Neural progenitor cell (in vitro differentiated cells): ENCODE measurements at regions not wholly inside any gene's neighbourhood (a gene's known extent, or its start where the extent isn't known, plus 50 kb on each side); places are given as distances from the start of the nearest gene placed in this dataset.

Experiments used
- DNase-seq: peaks from one replicate; pipeline ENCODE4 v3.0.0-alpha.2; 2016; ENCODE audit warnings: low spot score
- H2AFZ ChIP-seq: fragments of 200-600 bp; sonication (generic); replicated peaks from 2 replicates; pipeline ENCODE4 v1.6.1; 2016; ENCODE audit warnings: antibody characterized with exemption
- H3F3A ChIP-seq: fragments of 200-600 bp; sonication (generic); 2 replicates; pipeline ENCODE4 v1.6.1; 2016; ENCODE audit warnings: antibody characterized with exemption, low read depth
- H3K27ac ChIP-seq: fragments of 200-600 bp; sonication (generic); 2 replicates; pipeline ENCODE4 v1.5.1; 2016; ENCODE audit warnings: mild to moderate bottlenecking
- H3K27me3 ChIP-seq: fragments of 200-600 bp; sonication (generic); 2 replicates; pipeline ENCODE4 v1.6.1; 2016; ENCODE audit warnings: mild to moderate bottlenecking, moderate library complexity
- H3K36me3 ChIP-seq: fragments of 200-600 bp; sonication (generic); 2 replicates; pipeline ENCODE4 v1.5.1; 2016
- H3K4me1 ChIP-seq: fragments of 200-600 bp; sonication (generic); 2 replicates; pipeline ENCODE4 v1.6.1; 2016; ENCODE audit warnings: mixed run types
- H3K4me2 ChIP-seq: fragments of 200-600 bp; sonication (generic); 2 replicates; pipeline ENCODE4 v1.6.1; 2016
- H3K4me3 ChIP-seq: fragments of 200-600 bp; sonication (generic); 2 replicates; pipeline ENCODE4 v1.5.1; 2016
- H3K79me2 ChIP-seq: fragments of 200-600 bp; sonication (generic); 2 replicates; pipeline ENCODE4 v1.6.1; 2016; ENCODE audit warnings: low read depth
- H3K9ac ChIP-seq: fragments of 200-600 bp; sonication (generic); 2 replicates; pipeline ENCODE4 v1.6.1; 2016
- H3K9me3 ChIP-seq: fragments of 200-600 bp; sonication (generic); 2 replicates; pipeline ENCODE4 v1.5.1; 2016; ENCODE audit warnings: low read depth
- H4K20me1 ChIP-seq: fragments of 200-600 bp; sonication (generic); 2 replicates; pipeline ENCODE4 v1.6.1; 2016; ENCODE audit warnings: low read depth
- H3K27ac Mint-ChIP-seq: 3 replicates; pipeline ENCODE4 v1.8.0; 2021; ENCODE audit warnings: mixed read lengths
- H3K27me3 Mint-ChIP-seq: 2 replicates; pipeline ENCODE4 v1.8.0; 2022; ENCODE audit warnings: low read depth, mild to moderate bottlenecking, inconsistent platforms, moderate library complexity, mixed read lengths; ENCODE audit not compliant: insufficient read depth
- H3K36me3 Mint-ChIP-seq: 3 replicates; pipeline ENCODE4 v1.8.0; 2021; ENCODE audit warnings: mixed read lengths
- H3K4me1 Mint-ChIP-seq: 3 replicates; pipeline ENCODE4 v1.8.0; 2021; ENCODE audit warnings: mixed read lengths
- H3K4me3 Mint-ChIP-seq: 3 replicates; pipeline ENCODE4 v1.8.0; 2021; ENCODE audit warnings: mild to moderate bottlenecking, moderate library complexity, mixed read lengths
- H3K9me3 Mint-ChIP-seq: 3 replicates; pipeline ENCODE4 v1.8.0; 2020; ENCODE audit warnings: mixed read lengths
- CTCF ChIP-seq: fragments of 200-600 bp; sonication (generic); IDR thresholded peaks from 2 replicates; pipeline ENCODE4 v1.5.1; 2017; ENCODE audit warnings: antibody characterized with exemption, mild to moderate bottlenecking
- EZH2 ChIP-seq: fragments of 200-600 bp; sonication (generic); IDR thresholded peaks from 2 replicates; pipeline ENCODE4 v1.6.1; 2017; ENCODE audit warnings: antibody characterized with exemption, mild to moderate bottlenecking, moderate library complexity
- EZH2phosphoT487 ChIP-seq: fragments of 200-600 bp; sonication (generic); IDR thresholded peaks from 2 replicates; pipeline ENCODE4 v1.6.1; 2017; ENCODE audit warnings: antibody characterized with exemption

DNA sequence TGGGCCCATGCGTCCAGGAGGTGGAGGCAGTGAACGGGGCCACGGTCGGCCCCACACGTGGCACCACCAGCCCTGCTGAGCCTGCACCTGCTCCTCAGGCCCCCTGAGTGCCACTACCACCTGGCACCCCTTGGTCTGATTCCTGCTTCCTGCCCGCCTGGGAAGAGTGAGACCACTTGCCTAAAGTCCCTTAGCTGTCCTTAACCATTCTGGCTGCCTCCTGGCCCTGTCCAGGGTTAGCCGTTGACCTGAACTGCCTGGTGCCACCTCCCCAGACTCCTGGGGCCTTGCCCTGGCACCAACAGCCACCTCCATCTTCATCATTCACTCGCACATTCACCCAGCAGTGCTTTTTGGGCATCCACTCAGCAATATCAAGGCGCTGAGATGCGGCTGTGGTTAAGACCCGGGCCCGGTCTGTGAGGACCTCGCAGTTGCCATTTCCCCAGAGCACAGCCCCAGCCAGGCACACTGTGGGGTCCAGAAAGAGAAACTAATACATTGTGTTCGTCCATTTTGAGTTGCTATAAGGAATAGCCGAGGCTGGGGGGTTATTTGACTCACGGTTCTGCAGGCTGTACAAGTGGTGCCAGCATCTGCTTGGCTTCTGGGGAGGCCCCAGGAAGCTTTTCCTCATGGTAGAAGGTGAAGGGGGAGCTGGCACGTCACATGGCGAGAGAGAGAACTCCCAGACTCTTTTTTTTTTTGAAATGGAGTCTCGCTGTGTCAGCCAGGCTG is 318.4 kb downstream of the SEC14L1 start:
- Histone ChIP-seq H3K4me3 (no peak overlapping the region), H3K79me2 (peaks cover 100% of the 10 kb centered on the region), H3K9ac (no peak overlapping the region), H4K20me1 (peaks cover 93% of the 10 kb centered on the region), H3K27me3 (no peaks in the 10 kb centered on the region), H3K36me3 (no peaks in the 10 kb centered on the region), H3K4me1 (peaks cover 40% of the 10 kb centered on the region), H3K9me3 (no peaks in the 10 kb centered on the region), H3K4me2 (no peak overlapping the region), H3F3A (peaks cover 31% of the 10 kb centered on the region), H2AFZ (no peak overlapping the region), H3K27ac (peak overlapping the region; percentile 46)
- peaks cover 4% of the 10 kb centered on the region for H3K27me3 Mint-ChIP-seq
- peaks cover 11% of the 10 kb centered on the region for H3K36me3 Mint-ChIP-seq
- no peak overlapping the region for H3K4me3 Mint-ChIP-seq
- no peaks in the 10 kb centered on the region for H3K9me3 Mint-ChIP-seq
- DNase-seq, result no peak
- peaks cover 53% of the 10 kb centered on the region for H3K4me1 Mint-ChIP-seq
- H3K27ac Mint-ChIP-seq, result peak overlapping the region; percentile 83
- TF ChIP-seq EZH2 (no peak), EZH2phosphoT487 (no peak), CTCF (no peak)

GRCh38 chr17:77460514-77461046 is 319.8 kb downstream of the SEC14L1 start:
- peaks cover 45% of the 10 kb centered on the region for H3F3A ChIP-seq
- Mint-ChIP-seq H3K36me3 (peaks cover 10% of the 10 kb centered on the region), H3K27me3 (peaks cover 2% of the 10 kb centered on the region), H3K27ac (no peak overlapping the region), H3K4me1 (peaks cover 53% of the 10 kb centered on the region), H3K9me3 (no peaks in the 10 kb centered on the region), H3K4me3 (no peak overlapping the region)
- H3K9me3 ChIP-seq, result no peaks in the 10 kb centered on the region
- H4K20me1 ChIP-seq, result peaks cover 89% of the 10 kb centered on the region
- no peak overlapping the region for H3K9ac ChIP-seq
- peaks cover 32% of the 10 kb centered on the region for H3K4me1 ChIP-seq
- H3K27ac ChIP-seq, result peak overlapping the region; percentile 90
- no peak overlapping the region for H2AFZ ChIP-seq
- no peak overlapping the region for H3K4me2 ChIP-seq
- TF ChIP-seq CTCF (no peak), EZH2phosphoT487 (no peak), EZH2 (no peak)
- no peaks in the 10 kb centered on the region for H3K27me3 ChIP-seq
- H3K79me2 ChIP-seq, result peaks cover 100% of the 10 kb centered on the region
- no peak for DNase-seq
- H3K36me3 ChIP-seq, result no peaks in the 10 kb centered on the region
- no peak overlapping the region for H3K4me3 ChIP-seq

DNA sequence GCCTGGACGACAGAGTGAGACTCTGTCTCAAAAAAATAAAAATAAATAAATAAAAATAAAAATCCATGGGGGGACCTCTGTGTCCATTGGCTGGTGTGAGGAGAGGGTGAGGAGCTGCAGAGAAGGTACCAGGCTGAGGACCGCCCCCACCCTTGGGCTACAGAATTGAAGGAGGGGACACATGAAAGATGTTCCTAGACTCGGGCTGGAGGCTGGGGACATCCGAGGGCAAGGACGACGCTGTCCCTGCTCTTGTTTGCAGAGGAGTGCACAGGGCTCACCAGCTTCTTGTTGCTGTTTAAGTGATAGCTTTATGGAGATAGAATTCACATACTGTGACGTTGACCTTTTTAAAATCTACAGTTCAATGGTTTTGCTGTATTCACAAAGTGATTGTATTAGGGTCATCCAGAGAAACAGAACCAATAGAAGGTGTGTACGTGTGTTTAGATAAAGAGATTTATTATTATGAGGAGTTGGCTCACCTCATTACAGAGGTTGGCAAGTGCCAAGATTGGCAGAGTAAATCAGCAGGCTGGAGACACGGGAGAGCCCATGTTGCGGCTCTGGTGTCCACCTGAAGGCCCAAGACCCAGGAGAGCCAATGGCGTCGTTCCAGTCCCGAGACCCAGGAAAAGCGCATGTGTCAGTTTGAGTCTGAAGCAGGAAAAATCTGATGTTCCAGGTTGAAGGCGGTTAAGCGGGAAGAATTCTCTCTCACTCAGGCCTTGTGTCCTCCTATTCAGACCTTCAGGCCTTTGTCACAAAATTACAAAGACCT is 320.7 kb downstream of the SEC14L1 start:
- H3K79me2 ChIP-seq, result peaks cover 100% of the 10 kb centered on the region
- peaks cover 54% of the 10 kb centered on the region for H3F3A ChIP-seq
- Mint-ChIP-seq H3K36me3 (peaks cover 8% of the 10 kb centered on the region), H3K9me3 (no peaks in the 10 kb centered on the region), H3K4me1 (peaks cover 59% of the 10 kb centered on the region), H3K4me3 (no peak overlapping the region), H3K27ac (peak overlapping the region; percentile 88), H3K27me3 (peaks cover 10% of the 10 kb centered on the region)
- H2AFZ ChIP-seq, result no peak overlapping the region
- H3K27me3 ChIP-seq, result no peaks in the 10 kb centered on the region
- H3K27ac ChIP-seq, result peak overlapping the region; percentile 90
- no peaks in the 10 kb centered on the region for H3K36me3 ChIP-seq
- H3K4me2 ChIP-seq, result peak overlapping the region; percentile 4
- no peaks in the 10 kb centered on the region for H3K9me3 ChIP-seq
- no peak overlapping the region for H3K9ac ChIP-seq
- TF ChIP-seq CTCF (no peak), EZH2phosphoT487 (no peak), EZH2 (no peak)
- peaks cover 39% of the 10 kb centered on the region for H3K4me1 ChIP-seq
- no peak for DNase-seq
- H3K4me3 ChIP-seq, result no peak overlapping the region
- H4K20me1 ChIP-seq, result peaks cover 87% of the 10 kb centered on the region
